Vagina (tissue), 2 donors: ENCODE measurements at regions not wholly inside any gene's neighbourhood (a gene's known extent, or its start where the extent isn't known, plus 50 kb on each side); places are given as distances from the start of the nearest gene placed in this dataset.

ENCODE experiments used
- POLR2A ChIP-seq, 2 donors: fragments of 450-650 bp; IDR thresholded peaks; one replicate each; pipeline ENCODE4 v1.6.1; 2017; ENCODE audit warnings: antibody characterized with exemption in 2 of 2, mild to moderate bottlenecking in 2 of 2, moderate library complexity in 2 of 2
- POLR2AphosphoS5 ChIP-seq, 2 donors: sonication (generic); formaldehyde crosslinking; IDR thresholded peaks; one replicate each; pipeline ENCODE4 v1.9.0; 2017; ENCODE audit warnings: antibody characterized with exemption in 2 of 2, mild to moderate bottlenecking in 2 of 2, low read depth in 1 of 2; ENCODE audit not compliant: insufficient read depth in 1 of 2
- TF ChIP-seq, protein P1 (sequence below), 3 experiments: fragments of 450-650 bp in 2 of 3; fragments of 200-600 bp in 1 of 3; sonication (generic) in 1 of 3; IDR thresholded peaks; one replicate each; pipeline ENCODE4 v1.5.1; 2017 to 2019; ENCODE audit warnings: antibody characterized with exemption in 3 of 3, mild to moderate bottlenecking in 2 of 3, moderate library complexity in 2 of 3

DNA sequence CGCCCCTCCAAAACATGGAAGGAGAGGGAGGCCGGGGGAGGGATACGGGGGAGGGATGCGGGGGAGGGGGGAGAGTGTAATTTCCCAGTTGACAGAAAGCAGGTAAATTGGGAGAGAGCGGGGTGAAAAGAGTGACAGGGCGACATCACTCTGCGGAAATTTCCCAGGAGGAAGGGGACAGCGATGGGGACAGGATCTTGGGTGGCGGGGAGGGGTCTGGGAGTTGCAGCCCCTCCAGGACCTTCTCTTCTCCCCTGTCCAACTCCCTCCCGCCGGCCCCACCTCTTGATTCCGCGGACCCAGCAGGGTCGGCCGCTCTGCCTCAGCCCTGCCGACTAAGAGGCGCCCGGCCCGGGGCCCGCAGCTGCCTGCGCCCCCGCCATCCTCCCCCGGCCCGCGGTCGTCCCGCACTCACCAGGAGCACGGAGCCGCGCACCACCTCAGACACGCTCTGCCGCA lies 108.0 kb upstream of the DOCK9 start:
- no peak for TF ChIP-seq POLR2A (IDR thresholded peaks at IDR 0.05)
- TF ChIP-seq, protein P1, sequence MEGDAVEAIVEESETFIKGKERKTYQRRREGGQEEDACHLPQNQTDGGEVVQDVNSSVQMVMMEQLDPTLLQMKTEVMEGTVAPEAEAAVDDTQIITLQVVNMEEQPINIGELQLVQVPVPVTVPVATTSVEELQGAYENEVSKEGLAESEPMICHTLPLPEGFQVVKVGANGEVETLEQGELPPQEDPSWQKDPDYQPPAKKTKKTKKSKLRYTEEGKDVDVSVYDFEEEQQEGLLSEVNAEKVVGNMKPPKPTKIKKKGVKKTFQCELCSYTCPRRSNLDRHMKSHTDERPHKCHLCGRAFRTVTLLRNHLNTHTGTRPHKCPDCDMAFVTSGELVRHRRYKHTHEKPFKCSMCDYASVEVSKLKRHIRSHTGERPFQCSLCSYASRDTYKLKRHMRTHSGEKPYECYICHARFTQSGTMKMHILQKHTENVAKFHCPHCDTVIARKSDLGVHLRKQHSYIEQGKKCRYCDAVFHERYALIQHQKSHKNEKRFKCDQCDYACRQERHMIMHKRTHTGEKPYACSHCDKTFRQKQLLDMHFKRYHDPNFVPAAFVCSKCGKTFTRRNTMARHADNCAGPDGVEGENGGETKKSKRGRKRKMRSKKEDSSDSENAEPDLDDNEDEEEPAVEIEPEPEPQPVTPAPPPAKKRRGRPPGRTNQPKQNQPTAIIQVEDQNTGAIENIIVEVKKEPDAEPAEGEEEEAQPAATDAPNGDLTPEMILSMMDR (IDR thresholded peaks at IDR 0.05) = no peak
- no peak for TF ChIP-seq POLR2AphosphoS5 (IDR thresholded peaks at IDR 0.05; ENCODE audit: insufficient read depth in 1 of 2, low read depth in 1 of 2)
